ENCODE measurements at regions not wholly inside any gene's neighbourhood (a gene's known extent, or its start where the extent isn't known, plus 50 kb on each side); places are given as distances from the start of the nearest gene placed in this dataset.

GRCh38 chrX:20620306-20620705 lies 353.6 kb upstream of the RPS6KA3 start:
- WGBS, 2 donors, result 75 to 87% methylated on average over 2 of the region's 2 CpGs

GRCh38 chrX:20609916-20610415 lies 343.3 kb upstream of the RPS6KA3 start:
- intact Hi-C loops (cut with DNase I; ENCODE audit: low total_unique reads), result no loop called here
- no peaks in the 10 kb centered on the region for H3K27me3 ChIP-seq
- H3K4me1 ChIP-seq, result no peaks in the 10 kb centered on the region
- no peaks in the 10 kb centered on the region for H3K9me3 ChIP-seq
- H3K36me3 ChIP-seq (ENCODE audit: low read depth, missing control alignments), result no peaks in the 10 kb centered on the region
- H3K27ac ChIP-seq, result no peak overlapping the region
- no peak for DNase-seq
- no peak for TF ChIP-seq POLR2A (IDR thresholded peaks at IDR 0.05)
- no peak for TF ChIP-seq CTCF (IDR thresholded peaks at IDR 0.05)
- H3K4me3 ChIP-seq, result no peak overlapping the region
- WGBS, 2 donors, result 91 to 100% methylated on average over 3 of the region's 3 CpGs

More at GRCh38 chrX:20620306-20620705, 353.6 kb upstream of the RPS6KA3 start:
- no peaks in the 10 kb centered on the region for H3K9me3 ChIP-seq
- no peak for TF ChIP-seq POLR2A (IDR thresholded peaks at IDR 0.05)
- TF ChIP-seq CTCF (IDR thresholded peaks at IDR 0.05), result no peak
- H3K27me3 ChIP-seq, result no peaks in the 10 kb centered on the region
- no peaks in the 10 kb centered on the region for H3K4me1 ChIP-seq
- H3K36me3 ChIP-seq (ENCODE audit: low read depth, missing control alignments), result no peaks in the 10 kb centered on the region
- no peak overlapping the region for H3K27ac ChIP-seq
- DNase-seq, result no peak
- intact Hi-C loops (cut with DNase I; ENCODE audit: low total_unique reads), result no loop called here
- H3K4me3 ChIP-seq, result no peak overlapping the region

- Histone ChIP-seq H3K4me3 (no peak overlapping the region), H3K27me3 (no peaks in the 10 kb centered on the region), H3K36me3 (ENCODE audit: low read depth, missing control alignments) (no peaks in the 10 kb centered on the region), H3K27ac (no peak overlapping the region), H3K9me3 (no peaks in the 10 kb centered on the region), H3K4me1 (no peaks in the 10 kb centered on the region)
- intact Hi-C loops (cut with DNase I; ENCODE audit: low total_unique reads), result no loop called here
- TF ChIP-seq POLR2A (IDR thresholded peaks at IDR 0.05), result no peak
- TF ChIP-seq CTCF (IDR thresholded peaks at IDR 0.05), result no peak
- 59 to 72% methylated on average over 4 of the region's 4 CpGs for WGBS, 2 donors
- DNase-seq, result no peak
These were observed 340.1 kb upstream of the RPS6KA3 start for GRCh38 chrX:20606831-20607230.

GRCh38 chrX:20596856-20597255 lies 330.1 kb upstream of the RPS6KA3 start:
- no peak for DNase-seq
- TF ChIP-seq CTCF (IDR thresholded peaks at IDR 0.05) (no peak), POLR2A (IDR thresholded peaks at IDR 0.05) (no peak)
- Histone ChIP-seq H3K4me1 (no peaks in the 10 kb centered on the region), H3K36me3 (ENCODE audit: low read depth, missing control alignments) (no peaks in the 10 kb centered on the region), H3K27me3 (no peaks in the 10 kb centered on the region), H3K9me3 (no peaks in the 10 kb centered on the region), H3K4me3 (no peak overlapping the region), H3K27ac (no peak overlapping the region)
- intact Hi-C loops (cut with DNase I; ENCODE audit: low total_unique reads), result no loop called here
- WGBS, 2 donors, result 51 to 83% methylated on average over 2 of the region's 2 CpGs

GRCh38 chrX:20595928-20596575 lies 329.3 kb upstream of the RPS6KA3 start:
- Histone ChIP-seq H3K27ac (no peak overlapping the region), H3K27me3 (no peaks in the 10 kb centered on the region), H3K9me3 (no peaks in the 10 kb centered on the region), H3K36me3 (ENCODE audit: low read depth, missing control alignments) (no peaks in the 10 kb centered on the region), H3K4me3 (no peak overlapping the region), H3K4me1 (no peaks in the 10 kb centered on the region)
- no peak for DNase-seq
- intact Hi-C loops (cut with DNase I; ENCODE audit: low total_unique reads), result no loop called here
- 56 to 60% methylated on average over 1 to 3 of the region's 6 CpGs for WGBS, 2 donors
- TF ChIP-seq CTCF (IDR thresholded peaks at IDR 0.05) (no peak), POLR2A (IDR thresholded peaks at IDR 0.05) (no peak)
